DOHH2 (cell line): ENCODE measurements at regions not wholly inside any gene's neighbourhood (a gene's known extent, or its start where the extent isn't known, plus 50 kb on each side); places are given as distances from the start of the nearest gene placed in this dataset.

Source experiments
- EZH2phosphoT487 ChIP-seq: fragments of 200-600 bp; sonication (generic); IDR thresholded peaks from 2 replicates; pipeline ENCODE4 v1.6.1; 2017; ENCODE audit warnings: borderline replicate concordance, mild to moderate bottlenecking, antibody characterized with exemption, low read length, moderate library complexity, mixed read lengths
- TF ChIP-seq, protein P1 (sequence below): fragments of 200-600 bp; sonication (generic); IDR thresholded peaks from one replicate; pipeline ENCODE4 v1.5.1; 2014; ENCODE audit warnings: antibody characterized with exemption, mild to moderate bottlenecking, low read depth, low read length; ENCODE audit not compliant: poor library complexity, severe bottlenecking

DNA sequence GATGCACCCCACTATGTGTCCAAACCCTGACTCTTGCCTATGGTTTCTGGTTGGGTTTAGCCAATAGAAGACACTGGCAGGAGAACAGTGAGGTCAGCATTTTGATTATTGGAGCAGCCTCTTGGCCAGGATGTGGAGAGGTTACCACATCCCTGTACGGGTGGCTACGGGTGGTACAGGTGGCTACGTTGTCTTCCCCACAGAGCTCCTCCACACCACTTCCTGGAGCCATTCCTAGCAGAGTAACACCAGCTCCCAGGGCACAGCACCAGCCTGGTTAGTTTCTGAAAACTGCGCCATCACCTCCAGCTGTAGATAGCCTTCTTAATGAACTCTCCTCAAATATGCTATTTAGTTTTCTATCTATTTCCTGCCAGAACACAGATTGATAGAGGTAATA is 445.2 kb downstream of the INHBA start:
- TF ChIP-seq, protein P1, sequence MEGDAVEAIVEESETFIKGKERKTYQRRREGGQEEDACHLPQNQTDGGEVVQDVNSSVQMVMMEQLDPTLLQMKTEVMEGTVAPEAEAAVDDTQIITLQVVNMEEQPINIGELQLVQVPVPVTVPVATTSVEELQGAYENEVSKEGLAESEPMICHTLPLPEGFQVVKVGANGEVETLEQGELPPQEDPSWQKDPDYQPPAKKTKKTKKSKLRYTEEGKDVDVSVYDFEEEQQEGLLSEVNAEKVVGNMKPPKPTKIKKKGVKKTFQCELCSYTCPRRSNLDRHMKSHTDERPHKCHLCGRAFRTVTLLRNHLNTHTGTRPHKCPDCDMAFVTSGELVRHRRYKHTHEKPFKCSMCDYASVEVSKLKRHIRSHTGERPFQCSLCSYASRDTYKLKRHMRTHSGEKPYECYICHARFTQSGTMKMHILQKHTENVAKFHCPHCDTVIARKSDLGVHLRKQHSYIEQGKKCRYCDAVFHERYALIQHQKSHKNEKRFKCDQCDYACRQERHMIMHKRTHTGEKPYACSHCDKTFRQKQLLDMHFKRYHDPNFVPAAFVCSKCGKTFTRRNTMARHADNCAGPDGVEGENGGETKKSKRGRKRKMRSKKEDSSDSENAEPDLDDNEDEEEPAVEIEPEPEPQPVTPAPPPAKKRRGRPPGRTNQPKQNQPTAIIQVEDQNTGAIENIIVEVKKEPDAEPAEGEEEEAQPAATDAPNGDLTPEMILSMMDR = no peak
- no peak for TF ChIP-seq EZH2phosphoT487
